ENCODE measurements at regions not wholly inside any gene's neighbourhood (a gene's known extent, or its start where the extent isn't known, plus 50 kb on each side); places are given as distances from the start of the nearest gene placed in this dataset.

DNA sequence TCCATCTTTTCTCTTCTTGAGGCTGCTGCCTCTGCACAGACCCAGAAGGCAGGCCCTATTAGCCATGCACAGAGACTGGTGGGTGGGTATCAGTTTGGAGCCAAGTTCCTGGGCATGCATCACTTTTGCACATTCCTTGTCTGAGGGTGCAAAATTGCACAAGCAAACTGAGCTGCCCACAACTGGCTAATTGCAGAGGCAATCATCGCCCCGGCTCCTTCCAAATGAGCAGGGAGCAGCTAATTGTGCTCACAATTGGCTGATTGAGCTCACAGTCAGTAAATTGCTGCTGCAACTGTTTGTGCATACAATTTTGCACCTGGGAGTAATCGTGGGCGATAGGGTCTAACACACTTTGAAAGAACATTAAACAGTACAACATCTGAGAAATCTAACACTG is 511.4 kb downstream of the DHX35 start:
- ATAC-seq (ENCODE audit: low FRiP score) = no peak
- TF ChIP-seq, protein P1, sequence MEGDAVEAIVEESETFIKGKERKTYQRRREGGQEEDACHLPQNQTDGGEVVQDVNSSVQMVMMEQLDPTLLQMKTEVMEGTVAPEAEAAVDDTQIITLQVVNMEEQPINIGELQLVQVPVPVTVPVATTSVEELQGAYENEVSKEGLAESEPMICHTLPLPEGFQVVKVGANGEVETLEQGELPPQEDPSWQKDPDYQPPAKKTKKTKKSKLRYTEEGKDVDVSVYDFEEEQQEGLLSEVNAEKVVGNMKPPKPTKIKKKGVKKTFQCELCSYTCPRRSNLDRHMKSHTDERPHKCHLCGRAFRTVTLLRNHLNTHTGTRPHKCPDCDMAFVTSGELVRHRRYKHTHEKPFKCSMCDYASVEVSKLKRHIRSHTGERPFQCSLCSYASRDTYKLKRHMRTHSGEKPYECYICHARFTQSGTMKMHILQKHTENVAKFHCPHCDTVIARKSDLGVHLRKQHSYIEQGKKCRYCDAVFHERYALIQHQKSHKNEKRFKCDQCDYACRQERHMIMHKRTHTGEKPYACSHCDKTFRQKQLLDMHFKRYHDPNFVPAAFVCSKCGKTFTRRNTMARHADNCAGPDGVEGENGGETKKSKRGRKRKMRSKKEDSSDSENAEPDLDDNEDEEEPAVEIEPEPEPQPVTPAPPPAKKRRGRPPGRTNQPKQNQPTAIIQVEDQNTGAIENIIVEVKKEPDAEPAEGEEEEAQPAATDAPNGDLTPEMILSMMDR (IDR thresholded peaks at IDR 0.05) = no peak
- no peak for DNase-seq (ENCODE audit: low spot score)

DNA sequence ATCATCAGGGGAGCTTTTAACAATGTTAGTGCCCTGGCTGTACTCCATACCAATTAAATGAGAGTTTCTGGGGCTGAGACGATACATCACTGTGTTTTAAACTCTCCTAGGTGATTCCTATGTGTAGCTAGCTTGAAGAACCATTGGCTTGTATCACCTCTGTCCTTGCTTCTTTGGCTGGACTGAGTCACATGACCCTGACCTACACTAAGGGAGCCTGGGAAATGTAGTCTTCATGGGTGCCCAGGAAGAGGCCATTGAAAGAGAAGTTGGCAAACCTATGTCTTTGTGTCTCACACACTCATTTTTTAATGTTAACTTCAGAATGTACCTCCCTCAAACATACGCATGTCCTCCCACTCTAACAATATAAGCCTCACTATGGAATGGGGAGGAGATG is 506.6 kb downstream of the DHX35 start:
- ATAC-seq (ENCODE audit: low FRiP score) (no peak), DNase-seq (ENCODE audit: low spot score) (no peak)
- TF ChIP-seq, protein P1 (IDR thresholded peaks at IDR 0.05) = no peak

DNA sequence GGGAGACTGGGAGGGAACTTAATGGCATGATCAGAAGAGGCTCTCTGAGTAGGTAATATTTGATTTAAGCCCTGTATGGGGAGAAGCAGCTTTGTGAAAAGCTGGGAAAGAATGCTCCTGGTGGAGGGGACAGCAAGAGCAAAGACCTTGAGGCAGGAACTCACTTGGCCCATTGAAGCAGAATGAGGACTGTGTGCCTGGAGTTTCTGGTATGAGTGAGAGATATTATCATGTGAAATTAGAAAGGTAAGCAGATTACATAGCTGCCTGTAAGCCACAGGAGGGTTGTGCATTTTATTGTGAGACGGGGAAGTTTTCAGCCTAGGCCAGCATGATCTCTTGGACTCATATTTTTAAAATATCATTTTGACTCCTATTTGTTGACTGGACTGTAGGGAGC is 502.1 kb downstream of the DHX35 start:
- DNase-seq (ENCODE audit: low spot score) (no peak), ATAC-seq (ENCODE audit: low FRiP score) (no peak)
- TF ChIP-seq, protein P1 (IDR thresholded peaks at IDR 0.05) = no peak

DNA sequence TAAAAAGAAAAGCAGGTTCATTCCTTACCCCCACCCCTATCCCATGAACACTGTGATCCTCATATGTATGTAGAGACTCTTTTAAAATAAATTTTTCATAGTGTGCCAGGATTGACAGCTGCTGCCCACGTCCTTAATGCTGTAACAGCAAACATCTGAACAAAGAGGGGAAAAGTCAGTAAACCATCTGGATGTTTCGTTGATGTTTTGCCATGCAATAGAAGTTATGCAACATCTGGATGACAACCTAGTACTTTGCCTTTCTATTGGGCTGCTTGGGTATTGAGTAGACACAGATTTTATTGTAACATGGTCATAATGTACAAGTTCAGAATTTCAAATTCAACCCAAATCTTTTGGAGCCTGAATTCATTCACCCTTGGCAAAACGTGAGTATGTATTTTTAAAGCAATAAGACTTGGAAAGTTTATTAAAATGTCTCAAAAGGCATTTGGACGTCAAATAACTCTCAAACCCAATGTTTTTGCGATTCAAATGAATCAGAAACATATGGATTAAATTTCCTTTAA is 500.3 kb downstream of the DHX35 start:
- TF ChIP-seq, protein P1 (IDR thresholded peaks at IDR 0.05) = no peak
- no peak for DNase-seq (ENCODE audit: low spot score)
- no peak for ATAC-seq (ENCODE audit: low FRiP score)

DNA sequence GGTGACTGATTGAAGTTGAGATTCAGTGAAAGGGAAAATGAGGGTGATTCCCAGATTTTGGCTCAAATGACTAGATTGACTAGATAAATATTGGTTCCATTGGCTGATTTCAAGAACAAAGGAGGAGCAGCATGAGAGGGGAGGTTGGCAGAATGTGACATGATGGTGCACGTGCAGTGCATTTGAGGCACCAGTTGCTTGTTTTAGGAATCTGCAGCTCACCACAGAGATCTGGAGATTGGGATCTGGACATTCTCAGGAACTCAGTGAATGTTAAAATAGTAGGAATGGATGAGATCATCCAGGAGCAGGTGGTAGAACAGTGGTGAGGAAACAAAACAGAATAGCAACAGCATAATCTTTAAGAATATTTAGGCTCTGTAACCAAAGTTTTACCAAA is 496.3 kb downstream of the DHX35 start:
- TF ChIP-seq, protein P1 (IDR thresholded peaks at IDR 0.05) = no peak
- ATAC-seq (ENCODE audit: low FRiP score) (no peak), DNase-seq (ENCODE audit: low spot score) (no peak)

DNA sequence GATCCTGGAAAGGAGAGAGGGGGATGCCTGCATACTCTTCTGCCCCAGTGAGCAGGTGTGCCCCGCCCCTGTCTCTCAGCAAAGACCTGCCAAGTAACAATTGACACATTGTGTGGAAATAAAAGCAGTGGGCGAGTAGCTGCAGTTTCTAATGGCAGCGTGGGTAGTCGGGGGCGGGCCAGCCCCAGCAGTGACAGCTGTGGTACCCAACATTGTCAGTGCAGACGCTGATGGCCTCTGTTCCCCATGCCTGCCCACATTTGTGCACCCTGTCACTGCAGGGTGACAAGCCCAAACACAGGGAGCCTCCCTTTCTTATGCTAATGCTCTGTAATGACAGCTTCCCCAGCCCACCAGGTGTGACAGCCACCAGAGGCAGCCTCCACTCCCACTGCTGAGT is 491.7 kb downstream of the DHX35 start:
- ATAC-seq (ENCODE audit: low FRiP score) = no peak
- no peak for DNase-seq (ENCODE audit: low spot score)
- TF ChIP-seq, protein P1 (IDR thresholded peaks at IDR 0.05) = no peak

DNA sequence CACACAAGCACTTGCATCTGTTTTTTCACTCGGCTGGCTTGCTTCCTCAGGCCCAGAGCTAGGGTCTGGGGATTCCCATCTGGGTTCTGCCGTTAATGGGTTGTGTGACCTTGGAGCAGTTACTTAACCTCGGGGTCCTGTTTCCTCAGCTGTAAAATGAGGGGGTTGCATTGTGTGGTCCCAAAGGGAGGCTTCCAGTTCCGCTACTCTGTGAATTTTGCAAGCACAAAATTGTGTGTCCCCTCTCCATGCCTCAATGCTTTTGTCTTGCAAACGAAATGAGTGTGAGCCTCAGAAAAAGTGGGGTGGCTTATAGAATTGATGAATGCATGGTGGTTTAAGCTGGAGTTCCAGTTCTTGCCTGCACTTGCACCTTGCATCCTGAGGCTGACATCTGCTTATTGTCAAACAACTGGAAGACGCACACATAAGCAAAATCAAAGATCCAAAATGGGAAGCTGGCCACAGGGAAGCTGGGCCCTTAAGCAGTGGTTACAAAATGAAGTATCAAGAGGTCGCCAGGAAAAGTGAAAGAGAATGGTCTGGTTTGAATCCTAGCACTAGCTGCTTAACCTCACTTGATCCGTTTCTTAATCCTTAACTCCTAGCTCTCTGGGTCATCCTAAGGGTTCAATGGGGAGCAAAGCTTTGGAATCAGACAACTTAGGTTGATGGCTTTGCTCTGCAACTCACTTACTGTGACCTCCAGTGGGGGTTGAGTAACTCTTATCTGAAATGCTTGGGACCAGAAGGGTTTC is 490.6 kb downstream of the DHX35 start:
- no peak for DNase-seq (ENCODE audit: low spot score)
- TF ChIP-seq, protein P1 (IDR thresholded peaks at IDR 0.05) = no peak
- ATAC-seq (ENCODE audit: low FRiP score) = no peak

All from omental fat pad (tissue), 3 donors.